Astrocyte (in vitro differentiated cells and primary cell): ENCODE measurements at regions not wholly inside any gene's neighbourhood (a gene's known extent, or its start where the extent isn't known, plus 50 kb on each side); places are given as distances from the start of the nearest gene placed in this dataset.

Source experiments
- DNase-seq: peaks from one replicate; pipeline ENCODE4 v3.0.0-alpha.2; 2010; ENCODE audit warnings: low read depth
- FAIRE-seq: peaks from 2 replicates; lab custom pipeline; 2011; peaks lifted over from hg19 to GRCh38; lab: Jason Lieb, UNC
- H2AFZ ChIP-seq: 2 replicates; pipeline ENCODE4 v1.6.0; 2012; ENCODE audit warnings: low read depth, low read length, inconsistent platforms
- H3K27ac ChIP-seq: 2 replicates; pipeline ENCODE4 v1.5.1; 2011; ENCODE audit warnings: low read depth, low read length, inconsistent platforms
- H3K27me3 ChIP-seq: 2 replicates; pipeline ENCODE4 v1.6.0; 2011; ENCODE audit warnings: low read length, inconsistent platforms; ENCODE audit not compliant: insufficient read depth
- H3K36me3 ChIP-seq: 2 replicates; pipeline ENCODE4 v1.5.1; 2011; ENCODE audit warnings: low read length, inconsistent platforms; ENCODE audit not compliant: insufficient read depth
- H3K4me1 ChIP-seq: 2 replicates; pipeline ENCODE4 v1.5.1; 2011; ENCODE audit warnings: low read length, inconsistent platforms; ENCODE audit not compliant: insufficient read depth
- H3K4me2 ChIP-seq: 2 replicates; pipeline ENCODE4 v1.6.0; 2012; ENCODE audit warnings: low read length, inconsistent platforms
- H3K4me3 ChIP-seq: 2 replicates; pipeline ENCODE4 v1.5.1; 2011; ENCODE audit warnings: low read depth, mild to moderate bottlenecking, low read length, inconsistent platforms; ENCODE audit not compliant: insufficient read depth
- H3K79me2 ChIP-seq: 2 replicates; pipeline ENCODE4 v1.6.0; 2012; ENCODE audit warnings: mild to moderate bottlenecking, low read length, inconsistent platforms; ENCODE audit not compliant: insufficient read depth
- H3K9ac ChIP-seq: 2 replicates; pipeline ENCODE4 v1.6.0; 2012; ENCODE audit warnings: mild to moderate bottlenecking, low read length, inconsistent platforms
- H3K9me3 ChIP-seq: 2 replicates; pipeline ENCODE4 v1.5.1; 2012; ENCODE audit warnings: low read depth, mild to moderate bottlenecking, low read length, inconsistent platforms; ENCODE audit not compliant: insufficient read depth
- H4K20me1 ChIP-seq: 2 replicates; pipeline ENCODE4 v1.6.0; 2012; ENCODE audit warnings: low read length, inconsistent platforms; ENCODE audit not compliant: insufficient read depth
- H3K27ac Mint-ChIP-seq: one replicate; pipeline ENCODE4 v1.8.0; 2021; ENCODE audit warnings: mild to moderate bottlenecking, mixed read lengths; ENCODE audit not compliant: unreplicated experiment
- H3K27me3 Mint-ChIP-seq: one replicate; pipeline ENCODE4 v1.8.0; 2021; ENCODE audit warnings: low read depth, mixed read lengths; ENCODE audit not compliant: unreplicated experiment
- H3K36me3 Mint-ChIP-seq: one replicate; pipeline ENCODE4 v1.8.0; 2021; ENCODE audit warnings: low read depth, mixed read lengths; ENCODE audit not compliant: unreplicated experiment
- H3K4me1 Mint-ChIP-seq: one replicate; pipeline ENCODE4 v1.8.0; 2021; ENCODE audit warnings: low read depth, mixed read lengths; ENCODE audit not compliant: unreplicated experiment
- H3K4me3 Mint-ChIP-seq: one replicate; pipeline ENCODE4 v1.8.0; 2021; ENCODE audit warnings: mild to moderate bottlenecking, moderate library complexity, mixed read lengths; ENCODE audit not compliant: unreplicated experiment
- H3K9me3 Mint-ChIP-seq: one replicate; pipeline ENCODE4 v1.8.0; 2021; ENCODE audit warnings: mild to moderate bottlenecking, mixed read lengths; ENCODE audit not compliant: unreplicated experiment
- EZH2 ChIP-seq: IDR thresholded peaks from 2 replicates; pipeline ENCODE4 v1.6.1; 2012; ENCODE audit warnings: mild to moderate bottlenecking, low read length, inconsistent platforms; ENCODE audit not compliant: insufficient read depth
- TF ChIP-seq, protein P1 (sequence below): IDR thresholded peaks from 2 replicates; pipeline ENCODE4 v1.5.1; 2011; ENCODE audit warnings: low read depth, mild to moderate bottlenecking, inconsistent platforms, low read length, moderate library complexity; ENCODE audit not compliant: insufficient read depth

DNA sequence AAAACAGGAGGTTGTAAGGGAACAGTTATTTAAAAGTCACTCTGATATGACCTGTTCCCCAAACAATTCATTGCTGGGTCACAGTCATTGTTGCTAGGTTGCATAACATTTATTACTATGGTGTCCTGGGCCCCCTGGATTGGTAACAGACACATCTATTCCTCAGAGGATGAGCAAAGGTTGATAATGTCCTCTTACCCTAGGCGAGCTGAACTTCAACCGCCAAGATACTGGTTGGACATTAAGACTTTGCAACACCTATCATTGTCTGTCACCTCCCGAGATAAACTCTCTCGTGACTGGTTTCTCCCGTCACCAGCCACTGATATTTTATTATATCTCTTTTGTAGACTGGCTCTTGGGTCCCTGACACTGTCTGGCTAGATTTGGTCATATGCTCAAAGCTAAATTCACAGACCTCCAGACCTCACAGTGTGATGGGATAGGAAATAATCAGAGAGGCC lies 361.3 kb downstream of the ZNF521 start:
- H3K27me3 Mint-ChIP-seq, result no peaks in the 10 kb centered on the region
- no peak for FAIRE-seq
- Histone ChIP-seq H3K4me2 (no peak overlapping the region), H3K4me1 (peaks cover 5% of the 10 kb centered on the region), H3K9ac (no peak overlapping the region), H3K27me3 (no peaks in the 10 kb centered on the region), H3K36me3 (no peaks in the 10 kb centered on the region), H2AFZ (no peak overlapping the region), H4K20me1 (no peaks in the 10 kb centered on the region), H3K79me2 (no peaks in the 10 kb centered on the region), H3K9me3 (no peaks in the 10 kb centered on the region), H3K27ac (no peak overlapping the region), H3K4me3 (no peak overlapping the region)
- peaks cover 2% of the 10 kb centered on the region for H3K36me3 Mint-ChIP-seq
- H3K4me3 Mint-ChIP-seq, result no peak overlapping the region
- no peak overlapping the region for H3K27ac Mint-ChIP-seq
- DNase-seq, result no peak
- peaks cover 24% of the 10 kb centered on the region for H3K4me1 Mint-ChIP-seq
- no peak for TF ChIP-seq EZH2
- TF ChIP-seq, protein P1, sequence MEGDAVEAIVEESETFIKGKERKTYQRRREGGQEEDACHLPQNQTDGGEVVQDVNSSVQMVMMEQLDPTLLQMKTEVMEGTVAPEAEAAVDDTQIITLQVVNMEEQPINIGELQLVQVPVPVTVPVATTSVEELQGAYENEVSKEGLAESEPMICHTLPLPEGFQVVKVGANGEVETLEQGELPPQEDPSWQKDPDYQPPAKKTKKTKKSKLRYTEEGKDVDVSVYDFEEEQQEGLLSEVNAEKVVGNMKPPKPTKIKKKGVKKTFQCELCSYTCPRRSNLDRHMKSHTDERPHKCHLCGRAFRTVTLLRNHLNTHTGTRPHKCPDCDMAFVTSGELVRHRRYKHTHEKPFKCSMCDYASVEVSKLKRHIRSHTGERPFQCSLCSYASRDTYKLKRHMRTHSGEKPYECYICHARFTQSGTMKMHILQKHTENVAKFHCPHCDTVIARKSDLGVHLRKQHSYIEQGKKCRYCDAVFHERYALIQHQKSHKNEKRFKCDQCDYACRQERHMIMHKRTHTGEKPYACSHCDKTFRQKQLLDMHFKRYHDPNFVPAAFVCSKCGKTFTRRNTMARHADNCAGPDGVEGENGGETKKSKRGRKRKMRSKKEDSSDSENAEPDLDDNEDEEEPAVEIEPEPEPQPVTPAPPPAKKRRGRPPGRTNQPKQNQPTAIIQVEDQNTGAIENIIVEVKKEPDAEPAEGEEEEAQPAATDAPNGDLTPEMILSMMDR, result no peak
- peaks cover 2% of the 10 kb centered on the region for H3K9me3 Mint-ChIP-seq

DNA sequence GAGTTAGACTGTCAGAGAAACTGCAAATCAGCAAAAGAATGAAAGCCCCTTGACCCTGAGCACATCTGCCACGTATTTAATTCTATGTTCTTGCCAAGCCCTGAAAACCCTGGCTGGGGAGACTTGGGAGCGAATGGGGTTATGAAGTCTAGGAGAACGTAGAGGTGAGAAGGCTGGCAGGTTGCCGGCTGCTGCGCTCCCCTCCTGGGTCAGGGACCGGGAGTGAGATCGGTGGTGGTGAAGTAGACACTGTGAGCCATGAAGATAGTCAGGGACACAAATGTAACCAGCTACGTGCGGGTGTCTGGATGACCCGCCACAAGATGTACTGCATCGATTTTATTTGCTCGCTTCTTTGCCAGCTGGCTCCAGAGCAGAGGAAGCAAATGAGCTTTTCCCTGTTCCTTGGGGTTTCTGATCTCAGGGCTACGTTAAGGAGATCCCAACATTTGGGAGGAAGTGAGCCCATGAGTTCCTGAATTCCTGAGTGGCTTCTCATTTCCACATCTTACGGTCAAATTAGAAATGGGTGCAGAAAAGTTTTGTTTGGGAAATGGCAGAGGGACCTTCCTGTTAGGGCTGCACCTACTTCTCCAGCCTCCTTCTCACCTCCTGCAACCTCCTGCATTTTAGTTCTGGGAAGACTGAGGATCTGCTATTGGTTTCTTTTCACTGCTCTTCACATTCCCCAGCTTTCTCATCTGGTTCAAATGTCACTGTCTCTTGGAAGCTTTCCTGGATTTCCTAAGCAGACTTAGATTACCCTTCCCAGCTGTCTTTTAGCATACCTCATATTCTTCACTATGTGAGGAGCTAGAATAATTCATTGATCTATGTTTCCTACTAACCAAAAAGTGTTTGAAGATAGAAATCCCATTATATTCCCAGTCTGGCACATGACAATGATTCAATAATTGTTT lies 360.6 kb downstream of the ZNF521 start:
- H3K4me1 ChIP-seq, result peaks cover 5% of the 10 kb centered on the region
- no peak overlapping the region for H3K4me3 ChIP-seq
- H2AFZ ChIP-seq, result no peak overlapping the region
- H4K20me1 ChIP-seq, result no peaks in the 10 kb centered on the region
- H3K27me3 ChIP-seq, result no peaks in the 10 kb centered on the region
- H3K4me1 Mint-ChIP-seq, result peaks cover 18% of the 10 kb centered on the region
- no peaks in the 10 kb centered on the region for H3K27me3 Mint-ChIP-seq
- H3K4me3 Mint-ChIP-seq, result no peak overlapping the region
- no peaks in the 10 kb centered on the region for H3K9me3 ChIP-seq
- no peak overlapping the region for H3K4me2 ChIP-seq
- no peak overlapping the region for H3K9ac ChIP-seq
- no peak overlapping the region for H3K27ac Mint-ChIP-seq
- DNase-seq (no peak), FAIRE-seq (no peak)
- peaks cover 2% of the 10 kb centered on the region for H3K36me3 Mint-ChIP-seq
- TF ChIP-seq EZH2, result no peak
- TF ChIP-seq, protein P1, result no peak
- no peaks in the 10 kb centered on the region for H3K36me3 ChIP-seq
- peaks cover 2% of the 10 kb centered on the region for H3K9me3 Mint-ChIP-seq
- no peaks in the 10 kb centered on the region for H3K79me2 ChIP-seq
- H3K27ac ChIP-seq, result no peak overlapping the region

DNA sequence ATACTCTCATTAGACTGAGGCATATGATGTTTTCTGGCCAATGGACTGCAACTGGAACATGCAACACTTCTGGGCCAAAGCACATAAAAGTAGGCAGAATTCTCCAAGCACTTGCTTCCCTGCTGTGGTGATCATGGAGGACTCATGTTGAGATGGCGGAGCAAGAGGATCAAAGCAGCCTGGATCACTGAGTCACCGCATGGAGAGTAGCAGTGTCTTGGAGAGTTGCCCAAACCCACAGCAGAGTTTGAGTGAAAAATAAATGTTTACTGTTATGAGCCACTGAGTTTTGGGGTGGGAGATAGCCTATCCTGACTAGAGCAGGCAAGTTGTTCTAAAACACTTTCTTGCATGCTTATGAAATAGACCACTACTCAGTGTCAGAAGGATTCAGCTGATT lies 359.5 kb downstream of the ZNF521 start:
- H3K27me3 ChIP-seq, result no peaks in the 10 kb centered on the region
- no peak overlapping the region for H2AFZ ChIP-seq
- H3K4me2 ChIP-seq, result no peak overlapping the region
- H3K36me3 ChIP-seq, result no peaks in the 10 kb centered on the region
- no peaks in the 10 kb centered on the region for H3K9me3 ChIP-seq
- no peak overlapping the region for H3K4me3 ChIP-seq
- no peaks in the 10 kb centered on the region for H3K79me2 ChIP-seq
- H3K27me3 Mint-ChIP-seq, result no peaks in the 10 kb centered on the region
- H3K27ac ChIP-seq, result no peak overlapping the region
- peaks cover 7% of the 10 kb centered on the region for H3K4me1 Mint-ChIP-seq
- DNase-seq, result peak; percentile 25
- H3K36me3 Mint-ChIP-seq, result peaks cover 2% of the 10 kb centered on the region
- no peak for FAIRE-seq
- H3K27ac Mint-ChIP-seq, result no peak overlapping the region
- TF ChIP-seq, protein P1, result no peak
- no peak for TF ChIP-seq EZH2
- H3K9ac ChIP-seq, result no peak overlapping the region
- H3K4me1 ChIP-seq, result peaks cover 2% of the 10 kb centered on the region
- no peak overlapping the region for H3K4me3 Mint-ChIP-seq
- peaks cover 2% of the 10 kb centered on the region for H3K9me3 Mint-ChIP-seq
- no peaks in the 10 kb centered on the region for H4K20me1 ChIP-seq
